Neural cell (in vitro differentiated cells): ENCODE measurements at regions not wholly inside any gene's neighbourhood (a gene's known extent, or its start where the extent isn't known, plus 50 kb on each side); places are given as distances from the start of the nearest gene placed in this dataset.

Experiments used
- H2AFZ ChIP-seq: fragments of 200-600, 300-800 bp; sonication (generic), shearing (Covaris generic); 2 replicates; pipeline ENCODE4 v1.6.0; 2014; ENCODE audit warnings: low read depth, mild to moderate bottlenecking, antibody characterized with exemption, low read length, moderate library complexity
- H3F3A ChIP-seq: fragments of 200-600 bp; shearing (Covaris generic); 2 replicates; pipeline ENCODE4 v1.6.1; 2016; ENCODE audit warnings: mild to moderate bottlenecking, moderate library complexity, mixed read lengths, antibody characterized with exemption, low read length; ENCODE audit not compliant: insufficient read depth, poor library complexity, severe bottlenecking
- H3K27ac ChIP-seq: fragments of 200-600, 300-800 bp; sonication (generic), shearing (Covaris generic); 2 replicates; pipeline ENCODE4 v1.5.1; 2014; ENCODE audit warnings: mild to moderate bottlenecking, low read length, moderate library complexity
- H3K27me3 ChIP-seq: fragments of 300-800, 200-600 bp; sonication (generic), shearing (Covaris generic); 2 replicates; pipeline ENCODE4 v1.6.0; 2014; ENCODE audit warnings: mild to moderate bottlenecking, low read depth, low read length, moderate library complexity; ENCODE audit not compliant: insufficient read depth
- H3K36me3 ChIP-seq: fragments of 300-800, 200-600 bp; sonication (generic), shearing (Covaris generic); 2 replicates; pipeline ENCODE4 v1.5.1; 2014; ENCODE audit warnings: mild to moderate bottlenecking, antibody characterized with exemption, low read length, moderate library complexity; ENCODE audit not compliant: insufficient read depth
- H3K4me2 ChIP-seq: fragments of 300-800, 200-600 bp; sonication (generic), shearing (Covaris generic); 2 replicates; pipeline ENCODE4 v1.6.0; 2014; ENCODE audit warnings: mild to moderate bottlenecking, low read length
- H3K4me3 ChIP-seq: fragments of 300-800, 200-600 bp; sonication (generic), shearing (Covaris generic); 2 replicates; pipeline ENCODE4 v1.5.1; 2014; ENCODE audit warnings: mild to moderate bottlenecking, low read length, moderate library complexity
- H3K79me2 ChIP-seq: fragments of 200-600 bp; shearing (Covaris generic); replicated peaks from 2 replicates; pipeline ENCODE4 v1.6.0; 2014; ENCODE audit warnings: mild to moderate bottlenecking, low read length, moderate library complexity; ENCODE audit not compliant: insufficient read depth
- H3K9ac ChIP-seq: fragments of 300-800, 200-600 bp; sonication (generic), shearing (Covaris generic); 2 replicates; pipeline ENCODE4 v1.6.1; 2016; ENCODE audit warnings: mild to moderate bottlenecking, low read length, mixed read lengths
- H3K9me2 ChIP-seq: fragments of 200-600 bp; shearing (Covaris generic); 2 replicates; pipeline ENCODE4 v1.6.1; 2016; ENCODE audit warnings: mild to moderate bottlenecking, low read length, mixed read lengths; ENCODE audit not compliant: insufficient read depth
- H3K9me3 ChIP-seq: fragments of 200-600, 300-800 bp; sonication (generic), shearing (Covaris generic); 2 replicates; pipeline ENCODE4 v1.6.1; 2016; ENCODE audit warnings: mild to moderate bottlenecking, mixed run types, low read length, moderate library complexity, mixed read lengths
- H4K20me1 ChIP-seq: fragments of 200-600 bp; shearing (Covaris generic); 2 replicates; pipeline ENCODE4 v1.6.1; 2016; ENCODE audit warnings: mild to moderate bottlenecking, mixed run types; ENCODE audit not compliant: insufficient read depth
- EP300 ChIP-seq: fragments of 450-650 bp; conservative IDR thresholded peaks from 2 replicates; pipeline ENCODE4 v1.6.1; 2014; ENCODE audit warnings: antibody characterized with exemption, mild to moderate bottlenecking, moderate library complexity; ENCODE audit not compliant: poor library complexity, severe bottlenecking
- EZH2 ChIP-seq: fragments of 200-600, 300-800 bp; shearing (Covaris generic), sonication (generic); IDR thresholded peaks from 2 replicates; pipeline ENCODE4 v1.6.1; 2014; ENCODE audit warnings: antibody characterized with exemption, low read length, borderline replicate concordance, mild to moderate bottlenecking; ENCODE audit not compliant: insufficient read depth, poor library complexity, severe bottlenecking
- MXI1 ChIP-seq: fragments of 450-650 bp; conservative IDR thresholded peaks from 2 replicates; pipeline ENCODE4 v1.6.1; 2014; ENCODE audit warnings: antibody characterized with exemption, mild to moderate bottlenecking; ENCODE audit not compliant: poor library complexity, severe bottlenecking
- POLR2AphosphoS5 ChIP-seq: IDR thresholded peaks from 2 replicates; pipeline ENCODE4 v1.6.1; 2012
- RAD21 ChIP-seq: fragments of 450-650 bp; conservative IDR thresholded peaks from 2 replicates; pipeline ENCODE4 v1.6.1; 2014; ENCODE audit warnings: antibody characterized with exemption, mild to moderate bottlenecking, moderate library complexity
- SMC3 ChIP-seq: fragments of 450-650 bp; conservative IDR thresholded peaks from 2 replicates; pipeline ENCODE4 v1.6.1; 2014; ENCODE audit warnings: antibody characterized with exemption, mild to moderate bottlenecking, moderate library complexity; ENCODE audit not compliant: poor library complexity
- TAF1 ChIP-seq: IDR thresholded peaks from 2 replicates; pipeline ENCODE4 v1.6.1; 2012; ENCODE audit warnings: low read depth
- TF ChIP-seq, protein P1 (sequence below): IDR thresholded peaks from 2 replicates; pipeline ENCODE4 v1.6.1; 2012; ENCODE audit warnings: borderline replicate concordance
- TF ChIP-seq, protein P2 (sequence below): fragments of 450-650 bp; IDR thresholded peaks from 2 replicates; pipeline ENCODE4 v1.5.1; 2014; ENCODE audit warnings: antibody characterized with exemption, mild to moderate bottlenecking, moderate library complexity; ENCODE audit not compliant: poor library complexity, severe bottlenecking

- TF ChIP-seq RAD21 (no peak), SMC3 (no peak), POLR2AphosphoS5 (no peak), EZH2 (no peak), MXI1 (no peak), TAF1 (no peak), EP300 (no peak)
- TF ChIP-seq, protein P1, sequence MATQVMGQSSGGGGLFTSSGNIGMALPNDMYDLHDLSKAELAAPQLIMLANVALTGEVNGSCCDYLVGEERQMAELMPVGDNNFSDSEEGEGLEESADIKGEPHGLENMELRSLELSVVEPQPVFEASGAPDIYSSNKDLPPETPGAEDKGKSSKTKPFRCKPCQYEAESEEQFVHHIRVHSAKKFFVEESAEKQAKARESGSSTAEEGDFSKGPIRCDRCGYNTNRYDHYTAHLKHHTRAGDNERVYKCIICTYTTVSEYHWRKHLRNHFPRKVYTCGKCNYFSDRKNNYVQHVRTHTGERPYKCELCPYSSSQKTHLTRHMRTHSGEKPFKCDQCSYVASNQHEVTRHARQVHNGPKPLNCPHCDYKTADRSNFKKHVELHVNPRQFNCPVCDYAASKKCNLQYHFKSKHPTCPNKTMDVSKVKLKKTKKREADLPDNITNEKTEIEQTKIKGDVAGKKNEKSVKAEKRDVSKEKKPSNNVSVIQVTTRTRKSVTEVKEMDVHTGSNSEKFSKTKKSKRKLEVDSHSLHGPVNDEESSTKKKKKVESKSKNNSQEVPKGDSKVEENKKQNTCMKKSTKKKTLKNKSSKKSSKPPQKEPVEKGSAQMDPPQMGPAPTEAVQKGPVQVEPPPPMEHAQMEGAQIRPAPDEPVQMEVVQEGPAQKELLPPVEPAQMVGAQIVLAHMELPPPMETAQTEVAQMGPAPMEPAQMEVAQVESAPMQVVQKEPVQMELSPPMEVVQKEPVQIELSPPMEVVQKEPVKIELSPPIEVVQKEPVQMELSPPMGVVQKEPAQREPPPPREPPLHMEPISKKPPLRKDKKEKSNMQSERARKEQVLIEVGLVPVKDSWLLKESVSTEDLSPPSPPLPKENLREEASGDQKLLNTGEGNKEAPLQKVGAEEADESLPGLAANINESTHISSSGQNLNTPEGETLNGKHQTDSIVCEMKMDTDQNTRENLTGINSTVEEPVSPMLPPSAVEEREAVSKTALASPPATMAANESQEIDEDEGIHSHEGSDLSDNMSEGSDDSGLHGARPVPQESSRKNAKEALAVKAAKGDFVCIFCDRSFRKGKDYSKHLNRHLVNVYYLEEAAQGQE = no peak
- TF ChIP-seq, protein P2, sequence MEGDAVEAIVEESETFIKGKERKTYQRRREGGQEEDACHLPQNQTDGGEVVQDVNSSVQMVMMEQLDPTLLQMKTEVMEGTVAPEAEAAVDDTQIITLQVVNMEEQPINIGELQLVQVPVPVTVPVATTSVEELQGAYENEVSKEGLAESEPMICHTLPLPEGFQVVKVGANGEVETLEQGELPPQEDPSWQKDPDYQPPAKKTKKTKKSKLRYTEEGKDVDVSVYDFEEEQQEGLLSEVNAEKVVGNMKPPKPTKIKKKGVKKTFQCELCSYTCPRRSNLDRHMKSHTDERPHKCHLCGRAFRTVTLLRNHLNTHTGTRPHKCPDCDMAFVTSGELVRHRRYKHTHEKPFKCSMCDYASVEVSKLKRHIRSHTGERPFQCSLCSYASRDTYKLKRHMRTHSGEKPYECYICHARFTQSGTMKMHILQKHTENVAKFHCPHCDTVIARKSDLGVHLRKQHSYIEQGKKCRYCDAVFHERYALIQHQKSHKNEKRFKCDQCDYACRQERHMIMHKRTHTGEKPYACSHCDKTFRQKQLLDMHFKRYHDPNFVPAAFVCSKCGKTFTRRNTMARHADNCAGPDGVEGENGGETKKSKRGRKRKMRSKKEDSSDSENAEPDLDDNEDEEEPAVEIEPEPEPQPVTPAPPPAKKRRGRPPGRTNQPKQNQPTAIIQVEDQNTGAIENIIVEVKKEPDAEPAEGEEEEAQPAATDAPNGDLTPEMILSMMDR = no peak
- Histone ChIP-seq H3K4me2 (no peak overlapping the region), H3K79me2 (no peaks in the 10 kb centered on the region), H4K20me1 (no peaks in the 10 kb centered on the region), H3K9me3 (no peaks in the 10 kb centered on the region), H3K27ac (no peak overlapping the region), H3K9ac (no peak overlapping the region), H3K36me3 (no peaks in the 10 kb centered on the region), H3K27me3 (no peaks in the 10 kb centered on the region), H2AFZ (no peak overlapping the region), H3K4me3 (no peak overlapping the region), H3F3A (no peaks in the 10 kb centered on the region), H3K9me2 (no peaks in the 10 kb centered on the region)
Observed at GRCh38 chr18:24958001-24958400, 394.0 kb downstream of the ZNF521 start.

DNA sequence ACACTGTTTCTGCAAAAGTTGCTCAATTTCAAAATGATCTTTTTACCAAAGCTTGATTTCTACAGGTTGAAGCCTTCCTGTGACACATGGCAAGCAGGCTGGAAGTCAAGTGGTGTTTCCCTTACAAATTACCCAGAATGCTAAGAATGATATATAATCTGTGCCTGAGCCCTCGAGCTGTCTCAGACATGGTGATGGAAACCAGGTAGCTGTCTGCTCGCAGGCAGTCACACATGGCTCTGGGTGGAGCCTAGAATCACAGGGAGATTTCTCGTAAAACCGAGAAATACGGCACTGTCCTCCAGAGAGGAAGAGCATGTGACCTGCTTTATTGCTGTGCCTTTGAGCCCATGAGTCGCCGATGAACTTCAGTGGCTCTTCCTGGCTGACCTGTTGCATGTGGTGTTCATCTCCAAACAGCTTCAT, 392.9 kb downstream of the ZNF521 start:
- no peak overlapping the region for H2AFZ ChIP-seq
- no peak overlapping the region for H3K9ac ChIP-seq
- H3K9me3 ChIP-seq = no peaks in the 10 kb centered on the region
- no peaks in the 10 kb centered on the region for H3K9me2 ChIP-seq
- no peak overlapping the region for H3K27ac ChIP-seq
- TF ChIP-seq EP300 = no peak
- no peak for TF ChIP-seq MXI1
- TF ChIP-seq, protein P1 = no peak
- TF ChIP-seq RAD21 = no peak
- TF ChIP-seq SMC3 = no peak
- no peak for TF ChIP-seq POLR2AphosphoS5
- no peak for TF ChIP-seq TAF1
- TF ChIP-seq, protein P2 = no peak
- no peak for TF ChIP-seq EZH2
- no peak overlapping the region for H3K4me3 ChIP-seq
- H4K20me1 ChIP-seq = no peaks in the 10 kb centered on the region
- no peaks in the 10 kb centered on the region for H3K27me3 ChIP-seq
- H3K4me2 ChIP-seq = no peak overlapping the region
- H3K79me2 ChIP-seq = no peaks in the 10 kb centered on the region
- no peaks in the 10 kb centered on the region for H3K36me3 ChIP-seq
- H3F3A ChIP-seq = no peaks in the 10 kb centered on the region
